ENCODE measurements at regions not wholly inside any gene's neighbourhood (a gene's known extent, or its start where the extent isn't known, plus 50 kb on each side); places are given as distances from the start of the nearest gene placed in this dataset.

DNA sequence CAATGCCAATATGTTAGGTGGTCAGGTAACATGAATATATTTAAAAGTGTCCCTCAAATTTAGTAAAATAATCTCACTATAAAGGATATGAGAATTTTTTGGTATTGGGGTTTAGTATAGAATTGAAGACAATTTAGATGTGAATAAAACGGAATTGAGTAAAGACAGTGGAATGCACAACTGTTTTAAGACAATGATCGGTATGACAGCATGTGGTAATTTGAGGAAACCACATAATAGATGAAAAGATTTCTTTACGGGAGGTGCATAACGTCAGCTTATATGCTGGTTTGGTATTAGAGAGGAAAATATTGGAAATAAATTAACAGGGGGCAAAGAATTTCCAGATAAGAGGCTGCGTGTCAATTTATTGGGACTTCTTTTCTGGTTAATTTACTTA, 1043.2 kb downstream of the CDH18 start:
- TF ChIP-seq POLR2A (IDR thresholded peaks at IDR 0.05): no peak
- TF ChIP-seq, protein P1, sequence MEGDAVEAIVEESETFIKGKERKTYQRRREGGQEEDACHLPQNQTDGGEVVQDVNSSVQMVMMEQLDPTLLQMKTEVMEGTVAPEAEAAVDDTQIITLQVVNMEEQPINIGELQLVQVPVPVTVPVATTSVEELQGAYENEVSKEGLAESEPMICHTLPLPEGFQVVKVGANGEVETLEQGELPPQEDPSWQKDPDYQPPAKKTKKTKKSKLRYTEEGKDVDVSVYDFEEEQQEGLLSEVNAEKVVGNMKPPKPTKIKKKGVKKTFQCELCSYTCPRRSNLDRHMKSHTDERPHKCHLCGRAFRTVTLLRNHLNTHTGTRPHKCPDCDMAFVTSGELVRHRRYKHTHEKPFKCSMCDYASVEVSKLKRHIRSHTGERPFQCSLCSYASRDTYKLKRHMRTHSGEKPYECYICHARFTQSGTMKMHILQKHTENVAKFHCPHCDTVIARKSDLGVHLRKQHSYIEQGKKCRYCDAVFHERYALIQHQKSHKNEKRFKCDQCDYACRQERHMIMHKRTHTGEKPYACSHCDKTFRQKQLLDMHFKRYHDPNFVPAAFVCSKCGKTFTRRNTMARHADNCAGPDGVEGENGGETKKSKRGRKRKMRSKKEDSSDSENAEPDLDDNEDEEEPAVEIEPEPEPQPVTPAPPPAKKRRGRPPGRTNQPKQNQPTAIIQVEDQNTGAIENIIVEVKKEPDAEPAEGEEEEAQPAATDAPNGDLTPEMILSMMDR (IDR thresholded peaks at IDR 0.05): no peak
- H3K36me3 ChIP-seq (replicated peaks in 1 of 2; ENCODE audit: insufficient read depth in 1 of 2, low read depth in 2 of 2): no peaks in the 10 kb centered on the region
- DNase-seq (no peak), ATAC-seq (no peak)
- WGBS, 2 donors: 62 to 68% methylated on average over 5 of the region's 5 CpGs
- no peaks in the 10 kb centered on the region for H3K9me3 ChIP-seq
- H3K4me3 ChIP-seq: no peak overlapping the region
- no peaks in the 10 kb centered on the region for H3K4me1 ChIP-seq
- intact Hi-C loops (cut with DNase I): no loop called here
- no peaks in the 10 kb centered on the region for H3K27me3 ChIP-seq
- H3K27ac ChIP-seq: no peak overlapping the region

DNA sequence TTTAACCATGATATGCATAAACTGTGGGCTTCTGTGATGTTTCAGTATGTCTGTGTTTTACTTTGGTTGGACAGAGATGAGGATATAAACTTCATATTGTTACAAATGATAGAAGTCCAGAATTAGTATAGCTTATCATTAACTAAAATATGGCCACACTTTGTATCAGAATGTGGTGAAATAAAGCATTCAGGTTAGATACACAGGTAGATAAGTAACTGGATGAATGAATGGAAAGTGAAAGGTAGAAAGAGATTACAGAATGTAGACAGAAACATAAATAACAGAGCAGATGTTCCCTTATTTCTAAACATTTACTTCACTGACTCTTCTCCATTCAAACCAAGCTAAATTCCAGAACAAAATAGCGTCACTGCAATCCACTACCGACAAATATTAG, 1033.8 kb downstream of the CDH18 start:
- Histone ChIP-seq H3K27ac (no peak overlapping the region), H3K4me1 (no peaks in the 10 kb centered on the region), H3K27me3 (no peaks in the 10 kb centered on the region), H3K9me3 (no peaks in the 10 kb centered on the region), H3K36me3 (replicated peaks in 1 of 2; ENCODE audit: insufficient read depth in 1 of 2, low read depth in 2 of 2) (no peaks in the 10 kb centered on the region), H3K4me3 (no peak overlapping the region)
- intact Hi-C loops (cut with DNase I): no loop called here
- no peak for ATAC-seq
- no peak for TF ChIP-seq POLR2A (IDR thresholded peaks at IDR 0.05)
- TF ChIP-seq, protein P1 (IDR thresholded peaks at IDR 0.05): no peak
- WGBS, 2 donors: 44 to 79% methylated on average over 2 of the region's 2 CpGs
- DNase-seq: no peak

DNA sequence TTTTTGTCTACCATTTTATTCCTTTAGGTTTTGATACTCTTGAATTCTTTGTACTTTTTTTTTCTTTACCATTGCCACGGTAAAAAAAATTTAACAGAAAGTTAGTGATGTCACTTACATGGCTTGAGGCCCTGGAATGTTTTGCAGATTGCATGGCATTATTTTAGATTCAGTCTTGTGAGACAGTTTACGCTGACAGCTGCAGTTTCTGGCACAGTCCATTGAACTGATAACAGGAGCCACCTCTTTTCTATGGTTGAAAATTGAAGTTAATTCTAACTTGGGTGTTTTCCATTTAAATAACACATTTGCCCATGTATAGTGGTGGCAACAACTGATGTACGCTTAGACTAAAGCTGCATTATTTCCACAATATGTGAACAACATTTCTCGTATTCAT, 1028.5 kb downstream of the CDH18 start:
- H3K4me3 ChIP-seq: no peak overlapping the region
- no peaks in the 10 kb centered on the region for H3K27me3 ChIP-seq
- no peaks in the 10 kb centered on the region for H3K36me3 ChIP-seq (replicated peaks in 1 of 2; ENCODE audit: insufficient read depth in 1 of 2, low read depth in 2 of 2)
- H3K4me1 ChIP-seq: no peaks in the 10 kb centered on the region
- DNase-seq (no peak), ATAC-seq (no peak)
- H3K9me3 ChIP-seq: no peaks in the 10 kb centered on the region
- TF ChIP-seq, protein P1 (IDR thresholded peaks at IDR 0.05): no peak
- TF ChIP-seq POLR2A (IDR thresholded peaks at IDR 0.05): no peak
- no peak overlapping the region for H3K27ac ChIP-seq
- WGBS, 2 donors: 55 to 58% methylated on average over 4 of the region's 4 CpGs
- intact Hi-C loops (cut with DNase I): no loop called here

DNA sequence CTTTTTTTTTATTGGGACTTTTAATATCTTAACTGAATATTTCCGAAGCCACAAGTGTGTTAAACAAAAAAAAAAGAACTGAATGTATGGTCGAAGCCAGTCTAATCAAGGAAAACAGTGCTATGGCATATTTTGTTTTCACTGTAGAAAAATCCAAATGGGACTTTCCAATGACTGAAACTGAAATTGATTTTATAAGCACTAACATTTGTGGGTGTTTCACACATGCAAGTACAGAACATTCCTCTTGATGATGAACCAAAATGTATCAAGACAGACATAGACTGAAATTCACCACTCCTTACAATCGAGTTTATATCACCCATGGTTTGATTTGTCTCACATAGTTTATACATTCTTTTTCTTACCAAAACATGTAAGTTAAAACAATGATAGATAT, 1026.8 kb downstream of the CDH18 start:
- Histone ChIP-seq H3K27me3 (no peaks in the 10 kb centered on the region), H3K4me1 (no peaks in the 10 kb centered on the region), H3K36me3 (replicated peaks in 1 of 2; ENCODE audit: insufficient read depth in 1 of 2, low read depth in 2 of 2) (no peaks in the 10 kb centered on the region), H3K27ac (no peak overlapping the region), H3K9me3 (no peaks in the 10 kb centered on the region), H3K4me3 (no peak overlapping the region)
- WGBS, 2 donors: 75 to 81% methylated on average over 3 of the region's 3 CpGs
- intact Hi-C loops (cut with DNase I): no loop called here
- DNase-seq (no peak), ATAC-seq (no peak)
- TF ChIP-seq POLR2A (IDR thresholded peaks at IDR 0.05): no peak
- TF ChIP-seq, protein P1 (IDR thresholded peaks at IDR 0.05): no peak

DNA sequence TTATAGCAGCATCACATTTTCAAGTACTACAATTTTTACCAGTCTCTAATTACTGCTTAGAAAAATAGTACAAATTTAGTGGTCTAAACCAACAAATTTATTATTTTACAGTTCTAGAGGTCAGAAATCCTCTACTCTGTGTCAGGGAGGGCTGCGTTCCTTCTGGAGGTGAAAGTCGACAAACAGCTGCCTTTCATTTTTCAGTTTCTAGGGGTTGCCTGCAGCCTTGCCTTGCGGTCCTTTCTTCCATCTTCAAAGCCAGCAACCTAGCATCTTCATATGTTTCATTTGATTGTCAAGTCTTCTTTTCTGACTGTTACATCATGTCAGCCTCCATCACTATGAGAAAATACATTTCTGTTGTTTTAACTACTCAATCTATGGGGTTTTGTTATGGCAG, 1022.1 kb downstream of the CDH18 start:
- no peak overlapping the region for H3K4me3 ChIP-seq
- no peaks in the 10 kb centered on the region for H3K36me3 ChIP-seq (replicated peaks in 1 of 2; ENCODE audit: insufficient read depth in 1 of 2, low read depth in 2 of 2)
- H3K4me1 ChIP-seq: no peaks in the 10 kb centered on the region
- H3K27ac ChIP-seq: no peak overlapping the region
- WGBS, 2 donors: 65 to 86% methylated on average over 3 of the region's 3 CpGs
- H3K27me3 ChIP-seq: no peaks in the 10 kb centered on the region
- DNase-seq (no peak), ATAC-seq (no peak)
- no peaks in the 10 kb centered on the region for H3K9me3 ChIP-seq
- intact Hi-C loops (cut with DNase I): no loop called here
- TF ChIP-seq POLR2A (IDR thresholded peaks at IDR 0.05): no peak
- TF ChIP-seq, protein P1 (IDR thresholded peaks at IDR 0.05): no peak

Measured in body of pancreas (tissue), 4 donors.